ENCODE measurements at regions not wholly inside any gene's neighbourhood (a gene's known extent, or its start where the extent isn't known, plus 50 kb on each side); places are given as distances from the start of the nearest gene placed in this dataset.

DNA sequence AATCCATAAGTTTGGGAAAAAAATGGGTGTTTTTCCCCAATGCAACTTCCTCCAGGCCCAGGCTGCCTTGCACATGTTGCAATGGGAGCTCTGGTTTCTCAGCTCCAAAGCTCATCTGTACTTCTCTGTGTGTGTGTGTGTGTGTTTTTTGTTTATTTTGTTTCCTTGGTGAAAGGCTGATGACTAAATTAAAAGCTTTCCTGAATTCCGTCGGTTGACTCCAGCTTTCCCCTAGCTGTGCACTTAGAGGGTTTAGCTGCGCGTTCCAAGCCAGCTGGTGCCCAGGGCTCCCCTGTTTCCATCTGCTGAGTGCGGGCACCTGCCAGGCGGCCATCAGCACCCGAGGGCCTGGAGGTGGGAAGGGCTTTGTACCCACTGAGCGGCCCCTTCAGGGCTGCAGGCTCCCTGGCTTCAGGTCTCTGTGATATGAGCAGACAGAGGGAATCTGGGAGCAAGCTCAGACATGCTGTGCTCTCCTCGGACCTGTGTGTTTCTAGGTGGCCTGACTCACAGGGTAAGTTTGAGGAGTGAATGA lies 129.1 kb upstream of the SOX1 start:
- H3K27ac ChIP-seq (ENCODE audit: low read depth, low read length) = no peak overlapping the region
- CTCF ChIA-PET = no interaction called here
- H3K27me3 ChIP-seq (ENCODE audit: control insufficient read depth, insufficient read depth, low read length) = no peaks in the 10 kb centered on the region
- no peak for DNase-seq (ENCODE audit: low read depth, low spot score)
- H3K4me3 ChIP-seq (ENCODE audit: low read depth, low read length) = no peak overlapping the region
- TF ChIP-seq, protein P1, sequence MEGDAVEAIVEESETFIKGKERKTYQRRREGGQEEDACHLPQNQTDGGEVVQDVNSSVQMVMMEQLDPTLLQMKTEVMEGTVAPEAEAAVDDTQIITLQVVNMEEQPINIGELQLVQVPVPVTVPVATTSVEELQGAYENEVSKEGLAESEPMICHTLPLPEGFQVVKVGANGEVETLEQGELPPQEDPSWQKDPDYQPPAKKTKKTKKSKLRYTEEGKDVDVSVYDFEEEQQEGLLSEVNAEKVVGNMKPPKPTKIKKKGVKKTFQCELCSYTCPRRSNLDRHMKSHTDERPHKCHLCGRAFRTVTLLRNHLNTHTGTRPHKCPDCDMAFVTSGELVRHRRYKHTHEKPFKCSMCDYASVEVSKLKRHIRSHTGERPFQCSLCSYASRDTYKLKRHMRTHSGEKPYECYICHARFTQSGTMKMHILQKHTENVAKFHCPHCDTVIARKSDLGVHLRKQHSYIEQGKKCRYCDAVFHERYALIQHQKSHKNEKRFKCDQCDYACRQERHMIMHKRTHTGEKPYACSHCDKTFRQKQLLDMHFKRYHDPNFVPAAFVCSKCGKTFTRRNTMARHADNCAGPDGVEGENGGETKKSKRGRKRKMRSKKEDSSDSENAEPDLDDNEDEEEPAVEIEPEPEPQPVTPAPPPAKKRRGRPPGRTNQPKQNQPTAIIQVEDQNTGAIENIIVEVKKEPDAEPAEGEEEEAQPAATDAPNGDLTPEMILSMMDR (IDR thresholded peaks at IDR 0.05; ENCODE audit: low read depth, low read length) = no peak
- H3K9me3 ChIP-seq (ENCODE audit: control insufficient read depth, insufficient read depth, low read length) = peaks cover 48% of the 10 kb centered on the region
- POLR2A ChIA-PET = no interaction called here

DNA sequence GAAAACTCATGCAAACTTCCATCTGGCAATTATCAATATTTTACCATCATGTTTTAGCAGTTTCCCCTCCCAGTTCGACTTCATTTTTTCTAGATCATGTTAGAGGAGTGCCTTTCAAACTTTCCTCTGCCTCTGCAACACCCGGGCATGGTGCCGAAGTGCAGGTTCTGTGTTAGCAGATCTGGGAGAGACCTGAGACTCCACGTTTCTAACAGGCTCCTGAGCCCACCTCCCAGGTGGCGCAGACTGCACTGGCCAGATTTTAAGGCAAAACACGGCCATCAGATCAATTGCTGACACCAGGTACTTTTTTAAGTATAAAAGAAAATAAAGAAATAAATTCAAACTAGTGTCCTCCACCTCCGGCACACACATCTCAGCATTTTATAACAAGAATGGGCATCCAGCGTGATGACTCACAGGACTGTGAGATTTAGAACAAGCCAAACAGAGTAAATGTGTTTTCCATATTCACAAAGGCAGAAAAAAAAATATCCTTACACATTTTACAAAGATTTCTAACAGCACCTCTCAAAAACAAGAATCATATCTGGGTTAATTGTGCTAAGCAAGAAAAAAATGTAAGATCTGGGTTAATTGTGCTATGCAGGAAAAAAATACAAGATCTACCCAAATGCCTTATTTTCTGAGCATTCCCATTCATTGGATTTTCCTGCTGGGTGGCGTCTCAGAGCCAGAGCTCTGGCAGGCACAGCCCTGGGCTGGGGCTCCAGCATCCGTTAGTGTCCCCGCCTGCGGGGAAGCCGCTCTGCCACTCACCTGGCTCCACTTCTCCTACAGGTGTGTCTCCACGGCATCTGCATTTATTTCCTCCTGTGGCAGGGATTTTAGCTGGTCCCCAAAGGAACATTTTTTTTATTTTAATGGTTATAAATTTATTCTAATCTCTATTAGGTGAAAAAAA lies 127.9 kb upstream of the SOX1 start:
- H3K4me3 ChIP-seq (ENCODE audit: low read depth, low read length) = no peak overlapping the region
- CTCF ChIA-PET = no interaction called here
- POLR2A ChIA-PET = no interaction called here
- H3K27ac ChIP-seq (ENCODE audit: low read depth, low read length) = no peak overlapping the region
- TF ChIP-seq, protein P1 (IDR thresholded peaks at IDR 0.05; ENCODE audit: low read depth, low read length) = no peak
- H3K9me3 ChIP-seq (ENCODE audit: control insufficient read depth, insufficient read depth, low read length) = peaks cover 59% of the 10 kb centered on the region
- no peaks in the 10 kb centered on the region for H3K27me3 ChIP-seq (ENCODE audit: control insufficient read depth, insufficient read depth, low read length)
- DNase-seq (ENCODE audit: low read depth, low spot score) = no peak

DNA sequence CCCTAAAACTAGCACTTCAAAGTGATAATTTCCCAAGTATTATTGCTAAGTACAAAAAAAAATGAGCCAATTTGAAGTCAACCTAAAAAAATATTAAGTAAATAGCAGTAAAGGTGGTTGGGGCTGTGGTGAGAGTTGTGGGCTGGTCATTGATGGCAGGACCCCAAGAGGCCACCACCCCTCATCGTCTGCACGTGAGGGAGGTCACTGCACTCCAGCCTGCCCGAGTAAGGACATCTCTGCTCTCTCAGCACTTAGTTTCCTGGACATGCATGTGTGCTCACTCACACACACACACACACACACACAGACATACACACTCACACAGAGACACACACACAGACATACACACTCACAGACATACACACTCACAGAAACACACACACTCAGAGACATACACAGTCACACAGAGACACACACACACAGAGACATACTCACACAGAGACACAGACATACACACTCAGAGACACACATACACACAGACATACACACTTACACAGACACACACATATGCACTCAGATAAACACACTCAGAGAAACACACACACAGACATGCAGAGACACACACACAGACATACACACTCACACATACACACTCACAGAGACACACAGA lies 127.2 kb upstream of the SOX1 start:
- TF ChIP-seq, protein P1 (IDR thresholded peaks at IDR 0.05; ENCODE audit: low read depth, low read length) = no peak
- CTCF ChIA-PET = no interaction called here
- H3K27me3 ChIP-seq (ENCODE audit: control insufficient read depth, insufficient read depth, low read length) = no peaks in the 10 kb centered on the region
- H3K4me3 ChIP-seq (ENCODE audit: low read depth, low read length) = no peak overlapping the region
- POLR2A ChIA-PET = no interaction called here
- no peak overlapping the region for H3K27ac ChIP-seq (ENCODE audit: low read depth, low read length)
- H3K9me3 ChIP-seq (ENCODE audit: control insufficient read depth, insufficient read depth, low read length) = peaks cover 66% of the 10 kb centered on the region
- DNase-seq (ENCODE audit: low read depth, low spot score) = no peak

DNA sequence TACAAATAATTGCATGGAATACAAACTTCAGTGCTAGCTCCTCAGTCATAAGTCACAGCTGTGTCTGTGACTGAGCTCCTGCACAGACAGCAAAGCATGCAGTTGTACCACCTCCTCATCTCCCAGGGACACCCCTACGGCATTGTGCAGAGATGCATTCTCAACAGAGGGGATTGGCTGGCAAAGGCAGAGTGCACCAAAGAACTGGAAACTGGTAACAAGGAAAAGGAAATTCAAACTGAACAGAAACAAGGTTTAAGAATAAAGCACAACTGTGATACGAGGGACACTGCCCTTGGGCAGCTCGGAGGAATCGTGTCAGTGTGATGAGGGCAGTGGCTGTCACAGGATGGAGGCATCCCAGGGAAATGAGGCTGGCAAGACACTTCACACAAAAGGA lies 126.1 kb upstream of the SOX1 start:
- Histone ChIP-seq H3K4me3 (ENCODE audit: low read depth, low read length) (no peak overlapping the region), H3K9me3 (ENCODE audit: control insufficient read depth, insufficient read depth, low read length) (peaks cover 76% of the 10 kb centered on the region), H3K27me3 (ENCODE audit: control insufficient read depth, insufficient read depth, low read length) (no peaks in the 10 kb centered on the region), H3K27ac (ENCODE audit: low read depth, low read length) (no peak overlapping the region)
- ChIA-PET POLR2A (no interaction called here), CTCF (no interaction called here)
- no peak for DNase-seq (ENCODE audit: low read depth, low spot score)
- TF ChIP-seq, protein P1 (IDR thresholded peaks at IDR 0.05; ENCODE audit: low read depth, low read length) = no peak

DNA sequence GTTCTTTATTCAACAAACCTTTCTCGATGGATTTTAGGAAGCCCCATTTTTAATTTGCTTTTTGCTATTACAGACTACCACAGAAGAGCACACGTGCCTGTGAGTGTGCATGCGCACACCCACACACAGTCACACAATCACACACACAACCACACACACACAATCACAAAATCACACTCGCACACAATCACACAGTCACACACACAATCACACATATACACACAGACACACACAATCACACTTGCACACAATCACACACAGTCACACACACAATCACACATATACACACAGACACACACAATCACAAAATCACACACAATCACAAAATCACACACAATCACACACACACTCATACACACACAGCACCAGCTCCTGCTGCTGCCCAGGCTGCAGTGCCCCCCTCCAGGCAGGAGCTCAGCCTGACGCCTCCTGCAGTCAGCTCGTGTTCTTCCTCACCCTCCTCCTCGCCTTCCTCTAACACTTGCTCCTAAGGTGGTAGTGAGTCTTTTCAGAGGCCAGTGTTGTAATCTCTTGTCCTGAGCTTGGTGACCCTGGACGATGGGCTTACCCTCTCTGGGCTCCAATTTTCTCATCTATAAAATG lies 125.0 kb upstream of the SOX1 start:
- POLR2A ChIA-PET = no interaction called here

More for the DNA sequence above, 125.0 kb upstream of the SOX1 start:
- CTCF ChIA-PET = no interaction called here
- Histone ChIP-seq H3K9me3 (ENCODE audit: control insufficient read depth, insufficient read depth, low read length) (peaks cover 74% of the 10 kb centered on the region), H3K27ac (ENCODE audit: low read depth, low read length) (no peak overlapping the region), H3K27me3 (ENCODE audit: control insufficient read depth, insufficient read depth, low read length) (no peaks in the 10 kb centered on the region), H3K4me3 (ENCODE audit: low read depth, low read length) (no peak overlapping the region)
- DNase-seq (ENCODE audit: low read depth, low spot score) = no peak
- TF ChIP-seq, protein P1 (IDR thresholded peaks at IDR 0.05; ENCODE audit: low read depth, low read length) = no peak
